Fibroblast of lung (primary cell): ENCODE measurements at regions not wholly inside any gene's neighbourhood (a gene's known extent, or its start where the extent isn't known, plus 50 kb on each side); places are given as distances from the start of the nearest gene placed in this dataset.

ENCODE experiments used
- EZH2 ChIP-seq: IDR thresholded peaks from 2 replicates; pipeline ENCODE4 v1.5.1; 2012; ENCODE audit warnings: low read length, control low read depth, mild to moderate bottlenecking; ENCODE audit errors: missing control alignments
- TF ChIP-seq, protein P1 (sequence below), 2 donors: IDR thresholded peaks in 1 of 2; conservative IDR thresholded peaks in 1 of 2; 1 replicate in 1 of 2; 2 replicates in 1 of 2; pipeline ENCODE4 v1.5.1; 2011 to 2012; ENCODE audit warnings: low read length in 2 of 2, control low read depth in 1 of 2, inconsistent platforms in 1 of 2, low read depth in 1 of 2, mild to moderate bottlenecking in 1 of 2

DNA sequence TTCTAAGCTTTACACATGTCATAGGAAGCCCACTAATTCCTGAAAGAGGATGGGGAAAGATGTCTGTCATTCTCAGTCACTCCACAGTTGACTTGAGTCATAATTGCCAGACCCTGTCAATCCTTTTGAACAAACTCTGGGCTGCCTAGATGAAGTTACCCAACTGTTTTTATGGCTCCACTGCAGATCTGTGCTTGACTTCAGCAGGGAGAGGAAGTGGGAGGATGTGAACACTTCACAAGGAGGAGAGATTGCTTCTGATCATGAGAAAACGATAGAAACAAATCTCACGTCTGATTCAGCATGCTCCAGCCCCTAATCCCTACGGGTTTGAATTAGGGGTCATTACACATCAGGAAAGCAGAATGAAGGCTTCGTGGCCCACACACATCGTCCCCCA is 596.6 kb upstream of the CELF2 start:
- TF ChIP-seq, protein P1, sequence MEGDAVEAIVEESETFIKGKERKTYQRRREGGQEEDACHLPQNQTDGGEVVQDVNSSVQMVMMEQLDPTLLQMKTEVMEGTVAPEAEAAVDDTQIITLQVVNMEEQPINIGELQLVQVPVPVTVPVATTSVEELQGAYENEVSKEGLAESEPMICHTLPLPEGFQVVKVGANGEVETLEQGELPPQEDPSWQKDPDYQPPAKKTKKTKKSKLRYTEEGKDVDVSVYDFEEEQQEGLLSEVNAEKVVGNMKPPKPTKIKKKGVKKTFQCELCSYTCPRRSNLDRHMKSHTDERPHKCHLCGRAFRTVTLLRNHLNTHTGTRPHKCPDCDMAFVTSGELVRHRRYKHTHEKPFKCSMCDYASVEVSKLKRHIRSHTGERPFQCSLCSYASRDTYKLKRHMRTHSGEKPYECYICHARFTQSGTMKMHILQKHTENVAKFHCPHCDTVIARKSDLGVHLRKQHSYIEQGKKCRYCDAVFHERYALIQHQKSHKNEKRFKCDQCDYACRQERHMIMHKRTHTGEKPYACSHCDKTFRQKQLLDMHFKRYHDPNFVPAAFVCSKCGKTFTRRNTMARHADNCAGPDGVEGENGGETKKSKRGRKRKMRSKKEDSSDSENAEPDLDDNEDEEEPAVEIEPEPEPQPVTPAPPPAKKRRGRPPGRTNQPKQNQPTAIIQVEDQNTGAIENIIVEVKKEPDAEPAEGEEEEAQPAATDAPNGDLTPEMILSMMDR (conservative IDR thresholded peaks at IDR 0.05 in 1 of 2, IDR thresholded peaks at IDR 0.05 in 1 of 2; ENCODE audit: low read depth in 1 of 2, low read length in 2 of 2) = no peak
- TF ChIP-seq EZH2 = no peak
